ENCODE measurements at regions not wholly inside any gene's neighbourhood (a gene's known extent, or its start where the extent isn't known, plus 50 kb on each side); places are given as distances from the start of the nearest gene placed in this dataset.

GRCh38 chr4:3702561-3703221, 63.5 kb upstream of the ADRA2C start:
- TF ChIP-seq CTCF (IDR thresholded peaks at IDR 0.05; ENCODE audit: insufficient read depth, low read length, poor library complexity, severe bottlenecking), result no peak
- no peak for TF ChIP-seq EZH2phosphoT487 (conservative IDR thresholded peaks at IDR 0.05; ENCODE audit: low read length)

Data from SU-DHL-6 (cell line).